C1 segment of cervical spinal cord (tissue), 14 donors: ENCODE measurements at regions not wholly inside any gene's neighbourhood (a gene's known extent, or its start where the extent isn't known, plus 50 kb on each side); places are given as distances from the start of the nearest gene placed in this dataset.
"Not testable (repeated sequence)": the region's sequence is repeated elsewhere in the genome, so short reads cannot be mapped to it uniquely, and the experiment has no call there.

Experiments used
- DNase-seq, 14 donors: peaks; one replicate each; lab custom pipeline; 2025; lab: John Stamatoyannopoulos, UW

DNA sequence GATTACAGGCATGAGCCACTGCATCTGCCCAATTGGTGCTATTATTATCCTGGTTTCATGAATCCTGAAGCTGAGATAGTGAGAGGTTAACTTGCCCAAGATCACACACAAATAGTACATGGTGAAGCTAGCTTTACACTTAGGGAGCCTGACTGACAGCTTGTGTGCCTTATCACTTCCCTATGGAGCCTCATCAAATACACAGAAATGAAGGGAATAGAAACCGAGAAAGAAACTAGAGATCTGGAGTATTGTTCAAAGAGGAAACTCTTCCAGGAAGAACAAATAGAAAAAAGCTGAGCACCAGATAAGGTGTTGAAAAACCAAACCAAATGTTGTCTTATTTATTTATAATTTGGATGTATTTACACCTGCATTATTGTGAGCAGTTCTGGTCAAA, 155.0 kb upstream of the CITED2 start:
- DNase-seq: no peak

DNA sequence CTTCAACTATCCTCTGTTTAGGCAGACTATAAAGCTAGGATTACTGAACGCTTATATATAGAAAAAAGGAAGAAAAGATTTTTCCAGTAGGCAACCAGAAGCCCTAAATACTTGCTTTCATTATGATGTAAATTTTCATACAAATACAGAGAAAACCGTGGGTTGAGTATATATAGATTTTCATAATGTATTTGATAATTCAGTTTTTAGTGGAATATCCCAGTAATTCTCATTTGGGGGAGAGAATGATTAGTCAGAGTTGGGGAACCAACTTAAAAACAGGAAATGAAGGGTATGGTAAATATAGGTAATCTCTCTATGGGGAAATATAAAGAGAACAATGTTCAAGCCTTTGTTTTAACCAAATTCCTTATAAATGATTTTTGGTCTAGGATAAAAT, 154.0 kb upstream of the CITED2 start:
- no peak for DNase-seq

DNA sequence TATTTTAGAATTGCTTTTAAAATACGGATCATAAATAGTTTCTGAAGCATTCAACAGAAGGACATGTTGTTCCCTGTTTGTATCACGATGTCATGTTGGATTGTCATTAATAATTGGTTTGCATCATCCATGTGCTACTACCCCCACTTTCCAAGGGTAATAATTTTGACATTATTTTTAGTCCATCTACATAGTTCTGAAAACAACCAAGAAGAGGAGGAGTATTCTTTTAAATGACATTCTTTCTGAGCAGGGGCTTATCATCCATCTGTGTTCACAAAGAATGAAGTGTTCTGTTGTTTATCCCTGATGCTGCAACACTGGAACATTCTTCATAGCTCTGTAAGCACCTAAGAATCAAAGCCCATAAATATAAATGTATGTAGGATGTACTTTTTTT, 151.0 kb upstream of the CITED2 start:
- no peak for DNase-seq

DNA sequence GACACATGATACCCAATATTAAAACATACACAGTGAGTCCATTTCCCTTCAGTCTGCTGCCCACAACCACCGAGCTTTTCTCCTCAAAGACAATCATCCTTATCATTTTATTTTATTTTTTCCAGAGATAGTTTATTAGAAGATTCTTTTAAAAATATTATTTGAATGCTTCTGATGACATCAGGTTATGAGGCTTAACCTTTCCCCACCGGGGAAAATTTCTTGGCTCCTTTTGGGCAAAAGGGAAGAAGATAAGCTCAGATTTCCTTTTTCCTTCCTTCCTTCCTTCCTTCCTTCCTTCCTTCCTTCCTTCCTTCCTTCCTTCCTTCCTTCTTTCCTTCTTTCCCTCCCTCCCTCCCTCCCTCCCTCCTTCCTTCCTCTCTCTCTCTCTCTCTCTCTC, 149.5 kb upstream of the CITED2 start:
- no peak for DNase-seq

DNA sequence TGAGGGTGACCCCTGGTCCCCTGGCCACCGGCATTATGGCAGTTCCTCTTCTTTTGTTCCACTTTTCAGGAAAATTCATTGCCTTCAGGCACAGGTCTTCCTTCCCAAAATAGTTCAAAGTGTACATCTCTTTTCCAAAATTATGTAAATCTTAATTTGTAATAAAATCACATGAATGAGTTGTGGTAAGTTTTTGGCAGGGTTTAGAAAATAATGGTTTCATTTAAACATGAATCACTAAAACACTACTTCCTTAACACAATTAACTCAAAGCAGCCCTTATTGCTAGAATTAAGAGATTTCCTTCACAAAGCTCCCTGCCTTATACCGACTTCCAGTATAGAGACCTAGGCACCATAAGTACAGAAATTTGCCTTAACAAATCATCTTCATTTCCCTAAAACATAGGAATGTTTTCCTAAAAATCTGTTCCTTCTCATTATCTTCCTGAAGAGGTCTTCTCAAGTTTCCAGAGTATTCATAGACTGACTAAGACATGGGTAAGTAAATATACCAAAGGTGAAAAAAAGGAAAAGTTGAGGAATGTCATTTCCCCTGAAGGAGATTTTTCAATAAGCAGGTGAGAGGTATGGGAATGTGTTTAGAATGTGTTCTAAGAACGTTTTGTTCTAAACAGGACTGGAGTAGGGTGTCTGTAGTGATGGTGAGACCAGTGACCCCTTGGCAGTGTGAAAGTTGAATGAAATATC, 148.2 kb upstream of the CITED2 start:
- DNase-seq: no peak

DNA sequence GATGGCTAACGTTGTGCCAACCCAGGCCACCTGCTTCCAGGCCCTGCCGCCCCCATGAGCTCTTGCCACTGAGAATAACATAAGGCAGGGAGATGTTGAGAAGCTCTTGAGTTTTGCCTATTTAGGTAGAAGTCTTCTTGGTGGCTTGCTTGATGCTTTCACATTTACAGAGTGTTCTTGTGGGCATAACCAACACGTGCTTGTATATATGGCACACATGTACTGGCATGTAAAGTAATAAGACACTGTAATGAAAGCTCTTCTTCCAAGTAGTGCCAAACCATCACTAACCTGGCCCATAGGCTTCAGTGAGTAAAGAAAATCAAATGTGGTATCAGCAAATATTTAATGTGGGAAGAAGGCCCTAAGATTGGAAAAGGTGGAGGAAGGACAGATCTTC, 146.9 kb upstream of the CITED2 start:
- no peak for DNase-seq

DNA sequence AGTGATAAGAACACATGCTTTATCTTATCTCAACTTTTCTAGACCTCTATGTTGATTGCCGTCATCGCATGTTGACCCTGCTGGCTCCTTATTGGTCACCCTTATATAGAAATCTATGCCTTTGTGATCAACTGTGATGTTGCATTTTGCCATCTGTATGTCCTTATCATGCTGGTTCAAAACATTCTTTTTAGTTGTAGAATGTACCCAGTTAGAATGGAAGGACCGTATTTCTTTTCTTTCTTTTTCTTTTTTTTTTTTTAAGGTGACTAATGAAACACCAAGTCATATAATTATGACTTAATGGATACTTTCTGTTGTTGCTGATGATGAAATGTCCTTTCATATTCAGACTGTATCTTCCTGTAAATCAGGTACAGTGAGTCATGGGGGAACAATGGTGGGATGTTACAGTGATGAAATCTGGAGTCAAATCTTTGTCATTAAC, 145.9 kb upstream of the CITED2 start:
- DNase-seq: no peak

DNA sequence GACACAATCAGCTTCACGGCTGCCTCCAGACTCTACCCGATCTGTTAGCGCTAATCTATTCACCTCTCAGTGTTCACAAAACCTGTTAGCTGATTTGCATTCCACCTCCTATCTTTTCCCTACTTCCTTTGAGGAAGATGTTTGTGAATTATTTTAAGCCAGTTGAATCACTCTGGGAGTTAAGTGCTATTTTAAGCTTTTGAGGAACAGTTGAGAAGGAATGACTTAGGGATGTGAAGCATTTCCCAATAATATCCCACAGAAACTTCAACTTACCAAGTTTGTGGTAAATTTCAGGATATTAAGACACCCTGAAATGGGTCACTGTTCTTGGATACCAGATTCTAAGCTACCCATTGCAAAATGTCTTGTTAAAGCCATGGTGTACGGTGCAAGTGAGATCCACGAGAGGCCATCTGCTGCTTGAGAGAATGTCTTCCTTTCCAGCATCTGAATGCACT, 145.2 kb upstream of the CITED2 start:
- DNase-seq: no peak

DNA sequence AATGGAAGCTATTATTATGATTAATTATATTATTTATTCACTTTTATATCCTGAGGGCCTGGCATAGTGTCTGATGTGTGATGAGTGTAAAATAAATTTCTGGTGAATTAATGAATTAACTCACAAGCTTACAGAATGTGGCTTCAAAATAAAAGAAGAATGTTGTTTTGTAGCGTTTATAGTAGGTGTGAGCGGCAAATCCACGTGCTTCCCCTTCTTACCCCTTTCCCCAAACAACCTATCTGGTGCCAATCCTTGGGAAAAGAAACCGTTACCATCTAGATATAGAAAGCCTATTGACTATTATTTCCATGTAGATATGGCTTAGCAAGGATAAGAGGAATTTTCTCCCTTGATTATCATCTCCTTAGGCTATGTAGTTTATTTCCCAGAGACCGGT, 144.6 kb upstream of the CITED2 start:
- DNase-seq: no peak

DNA sequence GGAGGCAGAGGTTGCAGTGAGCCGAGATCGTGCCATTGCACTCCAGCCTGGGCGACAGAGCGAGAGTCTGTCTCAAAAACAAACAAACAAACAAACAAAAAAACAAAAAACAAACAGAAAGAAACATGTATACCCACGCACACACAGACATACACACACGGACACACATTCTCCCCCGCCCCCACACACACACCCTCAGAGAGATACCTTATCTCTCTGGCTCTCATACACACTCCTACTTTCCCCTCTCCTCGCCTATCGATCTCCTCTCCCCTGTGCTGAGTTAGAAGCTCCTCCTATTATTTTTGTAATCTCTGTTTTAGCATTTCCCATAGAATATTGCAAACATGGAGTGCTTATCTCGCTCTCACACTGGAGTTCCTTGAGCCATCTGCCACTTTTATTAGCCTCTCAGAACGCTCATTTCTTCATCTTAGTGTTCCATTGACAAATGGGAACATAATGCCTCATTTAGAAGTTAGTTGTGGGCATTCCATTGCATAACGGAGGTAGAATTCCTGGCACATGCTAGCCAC, 144.2 kb upstream of the CITED2 start:
- no peak for DNase-seq

DNA sequence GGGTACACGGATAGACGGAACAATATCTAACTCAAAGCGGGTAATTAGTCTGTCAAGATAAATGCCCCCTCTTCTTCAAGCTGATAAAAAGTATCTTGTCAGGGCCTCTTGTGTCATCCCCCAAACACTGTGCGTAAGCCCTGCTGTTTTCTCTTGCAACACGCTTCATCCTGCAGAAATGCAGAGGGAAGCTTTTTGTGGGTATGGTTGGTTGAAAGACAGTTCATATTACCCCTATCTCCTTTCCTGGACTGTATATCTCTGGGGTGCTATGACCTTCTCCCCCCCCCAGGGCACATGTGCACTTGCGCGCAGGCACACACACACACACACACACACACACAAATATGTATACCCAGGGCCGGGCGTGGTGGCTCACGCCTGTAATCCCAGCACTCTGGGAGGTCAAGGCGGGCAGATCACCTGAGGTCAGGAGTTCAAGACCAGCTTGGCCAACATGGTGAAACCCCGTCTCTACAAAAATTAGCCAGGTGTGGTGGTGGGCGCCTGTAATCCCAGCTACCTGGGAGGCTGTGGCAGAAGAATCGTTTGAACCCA, 143.6 kb upstream of the CITED2 start:
- not testable (repeated sequence) for DNase-seq

DNA sequence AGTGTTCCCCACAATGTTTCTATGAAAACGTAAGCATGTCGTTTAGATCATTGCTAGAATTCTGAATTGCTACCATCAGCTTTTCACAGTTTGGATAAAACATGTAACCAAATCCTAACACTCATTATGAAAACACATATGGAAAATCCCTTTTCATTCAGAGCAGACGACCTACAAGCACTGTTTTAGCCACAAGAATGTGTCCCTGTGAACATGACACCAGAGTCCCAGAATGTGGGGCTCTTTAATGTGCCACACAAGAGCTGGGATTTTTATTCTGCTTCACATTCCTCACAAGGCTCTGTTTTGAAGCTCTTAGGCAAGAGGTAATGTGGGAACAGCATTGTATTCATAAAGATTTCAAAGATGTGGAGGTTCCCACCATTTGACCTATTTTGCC, 141.1 kb upstream of the CITED2 start:
- DNase-seq: no peak

DNA sequence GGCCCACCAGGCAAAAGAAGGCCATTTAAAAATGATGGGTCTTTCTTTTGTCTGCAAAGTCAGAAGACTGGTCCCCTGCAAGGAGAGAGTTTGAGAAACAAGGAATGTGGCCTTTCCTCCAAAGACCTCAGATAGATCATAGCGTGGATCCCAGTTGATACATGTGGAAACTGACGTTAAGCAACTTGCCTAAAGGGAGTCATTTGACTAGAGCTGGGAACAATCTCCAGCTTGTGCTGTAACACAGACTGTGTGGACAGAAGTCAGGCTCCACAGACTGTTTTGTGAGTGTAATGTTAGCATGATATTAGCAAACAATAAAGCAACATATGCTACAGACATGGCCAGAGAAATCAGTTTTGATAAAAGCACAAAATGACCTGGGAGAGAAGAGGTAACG, 140.4 kb upstream of the CITED2 start:
- no peak for DNase-seq

DNA sequence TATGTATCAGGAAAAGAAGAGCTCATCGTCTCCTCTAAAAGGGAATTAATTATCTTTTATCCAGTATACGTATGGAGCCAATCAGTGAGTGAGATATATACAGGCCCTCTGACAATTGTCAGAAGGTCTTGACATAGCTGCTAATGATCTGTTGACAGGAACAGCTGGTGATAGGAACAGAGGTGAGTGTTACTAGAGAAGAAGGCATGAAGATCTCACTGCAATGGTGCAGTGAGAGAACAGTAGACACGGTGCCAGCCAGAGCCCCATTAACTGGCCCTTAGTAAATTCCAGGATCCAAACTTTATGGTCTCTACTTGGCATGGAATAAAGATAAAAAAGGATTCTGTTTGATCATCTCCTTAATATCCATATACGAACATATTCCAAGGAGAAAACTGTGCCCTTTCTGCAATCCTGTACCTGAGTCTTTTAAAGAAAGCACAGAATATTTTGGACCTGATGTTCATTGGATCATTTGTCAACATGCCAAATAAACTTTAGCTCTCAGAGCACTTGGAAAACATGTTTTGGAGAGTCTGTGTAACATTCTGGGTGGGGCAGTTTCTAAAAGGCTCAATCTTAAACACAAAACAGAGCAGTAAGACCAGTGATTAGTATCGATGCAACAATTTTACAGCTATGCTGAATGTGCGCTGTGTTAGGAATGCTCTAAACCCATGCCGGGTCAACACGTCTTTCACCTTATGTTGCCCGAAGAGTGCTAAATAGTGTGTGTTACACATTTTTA, 135.8 kb upstream of the CITED2 start:
- no peak for DNase-seq

DNA sequence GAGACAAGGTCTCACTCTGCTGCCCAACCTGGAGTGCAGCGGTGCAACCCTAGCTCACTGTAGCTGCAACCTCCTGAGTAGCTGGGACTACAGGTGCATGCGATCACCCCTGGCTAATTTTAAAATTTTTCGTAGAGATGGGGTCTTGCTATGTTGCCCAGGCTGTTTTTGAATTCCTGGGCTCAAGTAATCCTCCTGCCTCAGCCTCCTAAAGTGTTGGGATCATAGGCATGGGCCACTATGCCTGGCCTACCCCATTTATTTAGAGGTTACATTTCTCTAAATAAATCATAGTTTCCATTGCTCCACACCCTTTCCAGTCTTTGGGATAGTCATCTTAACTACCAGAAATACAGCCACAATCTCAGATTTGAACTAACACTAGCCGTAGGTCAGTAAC, 134.7 kb upstream of the CITED2 start:
- DNase-seq: no peak

DNA sequence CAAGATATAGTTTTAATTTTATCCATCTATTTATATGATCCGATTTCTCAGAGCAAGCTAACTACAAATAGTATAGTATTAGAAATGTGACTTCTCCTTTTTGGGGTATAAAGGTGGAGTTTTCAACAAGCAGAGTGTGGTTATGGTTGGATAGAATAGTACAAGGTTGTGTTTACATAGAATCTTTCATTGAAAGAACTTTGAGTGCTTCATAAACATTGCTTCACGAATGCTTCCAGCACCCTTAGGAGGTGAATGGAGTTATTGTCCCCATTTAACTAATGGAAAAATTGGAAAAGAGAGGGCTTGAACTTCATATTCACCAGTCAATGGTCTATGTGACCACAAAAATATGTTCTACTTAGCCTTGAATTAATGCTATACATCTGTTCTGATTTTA, 134.1 kb upstream of the CITED2 start:
- DNase-seq: no peak

DNA sequence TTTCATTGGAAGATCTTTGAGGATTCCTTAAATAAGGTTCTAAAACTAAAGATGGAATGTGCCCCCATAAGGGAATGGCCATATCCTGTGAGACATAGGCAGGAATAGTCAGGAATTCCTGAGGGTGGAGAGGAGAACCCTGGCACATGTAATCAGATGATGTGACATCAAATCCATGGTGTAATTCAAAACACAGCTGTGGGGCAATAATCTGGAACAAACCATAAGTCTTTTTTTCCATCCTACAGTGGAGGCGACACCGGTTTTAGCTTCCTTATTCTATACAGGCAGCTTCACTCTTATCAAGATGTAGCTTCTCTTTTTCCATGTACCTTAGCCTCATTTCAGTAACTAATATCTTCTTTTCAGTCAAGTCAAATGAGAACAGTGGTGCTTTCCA, 133.6 kb upstream of the CITED2 start:
- no peak for DNase-seq

DNA sequence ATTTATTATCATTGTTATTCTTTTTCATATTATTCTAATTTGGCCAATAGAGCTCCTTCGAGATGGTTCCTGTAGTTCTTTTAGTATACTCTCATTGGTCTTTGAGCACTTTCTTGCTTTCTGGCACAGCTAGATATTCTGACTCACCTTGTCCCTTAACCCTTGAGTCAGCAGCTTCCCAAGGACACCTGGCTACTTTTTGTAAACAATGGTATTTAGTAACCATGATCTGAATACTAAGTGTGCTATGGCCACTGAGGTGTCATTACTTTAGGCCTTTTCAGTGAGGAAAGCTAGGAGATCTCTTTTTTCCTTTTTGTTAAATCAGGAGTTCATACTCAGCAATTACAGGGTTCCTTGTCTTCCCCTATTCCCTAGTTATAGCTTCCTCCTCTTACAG, 126.5 kb upstream of the CITED2 start:
- no peak for DNase-seq

DNA sequence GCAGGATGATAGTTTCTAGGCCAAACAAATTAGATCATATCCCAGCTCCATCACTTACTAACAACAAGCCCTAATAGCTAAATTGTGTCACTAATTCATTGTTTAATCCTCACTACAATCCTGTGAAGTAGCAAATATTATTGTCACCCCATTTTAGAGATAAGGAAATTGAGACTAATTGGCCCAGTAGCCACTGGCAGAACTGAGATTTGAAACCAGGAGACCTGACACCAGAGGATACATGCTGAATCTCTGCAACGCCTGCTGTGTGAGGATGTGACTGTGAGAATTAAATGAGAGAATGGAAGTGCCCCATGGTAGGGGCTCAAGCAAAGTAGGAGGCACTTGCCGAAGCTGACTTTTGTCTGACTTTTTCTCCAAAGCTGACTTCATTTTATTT, 124.3 kb upstream of the CITED2 start:
- DNase-seq: no peak

DNA sequence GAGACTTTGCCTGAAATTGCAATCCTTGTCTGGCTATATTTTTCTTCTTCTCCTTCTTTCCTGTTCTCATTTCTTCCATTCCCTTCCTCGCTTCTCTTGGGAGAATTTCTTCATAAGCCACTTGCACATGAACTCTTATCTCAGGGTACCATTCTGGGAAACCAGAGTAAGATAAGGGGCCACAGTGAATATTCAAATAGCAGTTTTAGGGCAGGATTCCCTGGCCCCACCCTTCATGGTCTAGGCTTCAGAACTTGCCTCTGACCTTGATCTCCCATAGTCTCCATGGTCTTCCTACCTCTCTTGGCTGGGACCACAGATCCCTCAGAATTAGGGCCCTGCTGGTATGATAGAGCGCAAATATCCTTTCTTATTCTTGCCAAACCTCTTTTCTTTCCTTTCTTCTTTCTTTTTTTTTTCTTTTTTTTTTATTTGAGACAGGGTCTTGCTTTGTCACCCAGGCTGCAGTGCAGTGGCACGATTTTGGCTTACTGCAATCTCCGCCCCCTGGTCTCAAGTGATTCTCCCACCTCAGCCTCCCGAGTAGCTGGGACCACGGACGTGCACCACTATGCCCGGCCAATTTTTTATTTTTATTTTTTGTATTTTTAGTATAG, 123.0 kb upstream of the CITED2 start:
- DNase-seq: no peak

DNA sequence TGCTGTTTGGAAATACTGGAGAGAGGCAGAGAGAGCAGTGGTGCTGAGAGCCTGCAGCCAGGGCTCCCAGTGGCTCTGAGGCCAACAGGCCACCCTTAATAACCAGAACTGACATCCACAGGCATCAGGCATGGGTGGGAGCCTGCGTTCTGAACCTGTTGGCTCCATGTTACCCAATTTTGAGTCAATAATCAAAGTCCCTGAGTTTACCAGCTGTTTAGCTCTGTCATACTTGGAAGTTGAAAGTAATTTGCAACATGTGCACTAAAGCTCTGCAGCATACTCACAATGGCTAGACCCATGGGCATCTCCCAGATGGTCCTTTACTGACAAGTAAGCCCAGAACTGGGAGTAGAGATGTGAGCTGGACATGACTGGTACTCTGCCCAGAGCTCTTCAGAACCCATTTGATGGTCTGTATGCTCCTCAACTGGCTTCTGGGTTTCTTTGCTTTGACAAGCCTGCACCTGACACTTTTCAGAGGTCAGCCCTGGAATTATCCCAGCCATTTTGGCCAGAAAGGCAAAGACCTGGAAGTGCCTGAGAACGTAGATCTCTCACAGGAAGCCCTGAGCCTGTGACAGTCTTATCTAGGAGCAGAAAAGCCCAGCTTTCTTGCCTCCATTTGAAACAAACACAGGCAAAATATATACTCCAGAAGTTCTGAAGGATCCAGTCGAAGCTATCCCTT, 122.4 kb upstream of the CITED2 start:
- DNase-seq: no peak
